Endodermal cell (in vitro differentiated cells): ENCODE measurements at regions not wholly inside any gene's neighbourhood (a gene's known extent, or its start where the extent isn't known, plus 50 kb on each side); places are given as distances from the start of the nearest gene placed in this dataset.
A peak's percentile ranks its signal among the peaks of the same experiment; 100 is the strongest.

ENCODE experiments used
- DNase-seq: peaks from one replicate; pipeline ENCODE4 v3.0.0-alpha.2; 2017
- H3K27ac ChIP-seq: 2 replicates; pipeline ENCODE4 v1.5.1; 2013; ENCODE audit warnings: mild to moderate bottlenecking, low read depth, low read length, moderate library complexity
- H3K27me3 ChIP-seq: 2 replicates; pipeline ENCODE4 v1.6.1; 2013; ENCODE audit warnings: mild to moderate bottlenecking, low read length, moderate library complexity; ENCODE audit not compliant: insufficient read depth, control insufficient read depth, poor library complexity, severe bottlenecking
- H3K36me3 ChIP-seq: 2 replicates; pipeline ENCODE4 v1.7.0; 2013; ENCODE audit warnings: mild to moderate bottlenecking, low read length, moderate library complexity; ENCODE audit not compliant: control insufficient read depth, insufficient read depth
- H3K4me1 ChIP-seq: one replicate; pipeline ENCODE4 v1.7.0; 2013; ENCODE audit warnings: low read length; ENCODE audit not compliant: control insufficient read depth, insufficient read depth
- H3K4me3 ChIP-seq: 2 replicates; pipeline ENCODE4 v1.5.1; 2013; ENCODE audit warnings: mild to moderate bottlenecking, low read length, moderate library complexity
- H3K9ac ChIP-seq: 2 replicates; pipeline ENCODE4 v1.6.1; 2013; ENCODE audit warnings: mild to moderate bottlenecking, low read length, moderate library complexity; ENCODE audit not compliant: poor library complexity, severe bottlenecking; ENCODE audit errors: extremely low read depth
- H3K9me3 ChIP-seq: 2 replicates; pipeline ENCODE4 v1.6.1; 2013; ENCODE audit warnings: mild to moderate bottlenecking, low read length, moderate library complexity; ENCODE audit not compliant: control insufficient read depth
- H3K27ac Mint-ChIP-seq: 2 replicates; pipeline ENCODE4 v1.8.0; 2020; ENCODE audit warnings: mixed read lengths
- H3K27me3 Mint-ChIP-seq: 2 replicates; pipeline ENCODE4 v1.8.0; 2021; ENCODE audit warnings: mild to moderate bottlenecking, mixed read lengths; ENCODE audit not compliant: insufficient read depth
- H3K36me3 Mint-ChIP-seq: 2 replicates; pipeline ENCODE4 v1.8.0; 2020; ENCODE audit warnings: low read depth, mixed read lengths
- H3K4me1 Mint-ChIP-seq: 2 replicates; pipeline ENCODE4 v1.8.0; 2020; ENCODE audit warnings: mixed read lengths
- H3K4me3 Mint-ChIP-seq: 2 replicates; pipeline ENCODE4 v1.8.0; 2020; ENCODE audit warnings: mild to moderate bottlenecking, moderate library complexity, mixed read lengths
- H3K9me3 Mint-ChIP-seq: 2 replicates; pipeline ENCODE4 v1.8.0; 2020; ENCODE audit warnings: mild to moderate bottlenecking, mixed read lengths
- CTCF ChIP-seq: fragments of 200-600 bp; sonication (generic); conservative IDR thresholded peaks from 2 replicates; pipeline ENCODE4 v1.5.0; 2021; ENCODE audit warnings: antibody characterized with exemption, mild to moderate bottlenecking
- WGBS, 2 experiments: methylation state at CpG; one replicate each; pipeline versions ENCODE4 v1.1.5 to v1.1.7; 2013; ENCODE audit warnings: missing lambda C conversion rate in 2 of 2, mixed read lengths in 1 of 2; ENCODE audit not compliant: insufficient coverage in 1 of 2, insufficient read length in 1 of 2; 5-methylcytosine and 5-hydroxymethylcytosine counted together

DNA sequence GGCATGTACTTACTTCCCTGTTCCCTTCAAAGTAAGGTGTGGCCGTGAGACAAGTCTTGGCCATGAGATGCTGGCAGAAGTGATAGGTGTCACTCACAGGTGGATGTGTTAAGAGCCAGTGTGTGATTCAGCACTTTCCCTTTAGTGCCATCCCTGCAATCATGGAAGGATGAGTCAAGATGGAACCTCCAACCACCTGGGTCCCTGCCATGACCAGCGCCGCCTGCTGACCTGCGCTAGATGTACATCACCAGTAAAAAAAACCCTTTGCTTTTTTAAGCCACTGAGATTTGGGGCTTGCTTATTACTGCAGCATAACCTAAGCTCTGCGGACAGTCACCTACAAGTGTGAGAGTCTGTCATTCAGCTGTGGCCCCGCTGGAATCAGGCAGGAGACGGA lies 71.7 kb downstream of the TOMM20 start:
- no peaks in the 10 kb centered on the region for H3K27me3 ChIP-seq
- Mint-ChIP-seq H3K9me3 (no peaks in the 10 kb centered on the region), H3K27ac (no peak overlapping the region), H3K36me3 (no peaks in the 10 kb centered on the region), H3K4me3 (no peak overlapping the region), H3K4me1 (peaks cover 18% of the 10 kb centered on the region), H3K27me3 (no peaks in the 10 kb centered on the region)
- WGBS, 2 experiments: 97 to 100% methylated on average over 5 to 7 of the region's 7 CpGs
- no peaks in the 10 kb centered on the region for H3K9me3 ChIP-seq
- DNase-seq: no peak
- H3K4me1 ChIP-seq: peaks cover 4% of the 10 kb centered on the region
- H3K4me3 ChIP-seq: no peak overlapping the region
- no peak overlapping the region for H3K9ac ChIP-seq
- no peaks in the 10 kb centered on the region for H3K36me3 ChIP-seq
- H3K27ac ChIP-seq: no peak overlapping the region
- peak; percentile 40 for TF ChIP-seq CTCF

DNA sequence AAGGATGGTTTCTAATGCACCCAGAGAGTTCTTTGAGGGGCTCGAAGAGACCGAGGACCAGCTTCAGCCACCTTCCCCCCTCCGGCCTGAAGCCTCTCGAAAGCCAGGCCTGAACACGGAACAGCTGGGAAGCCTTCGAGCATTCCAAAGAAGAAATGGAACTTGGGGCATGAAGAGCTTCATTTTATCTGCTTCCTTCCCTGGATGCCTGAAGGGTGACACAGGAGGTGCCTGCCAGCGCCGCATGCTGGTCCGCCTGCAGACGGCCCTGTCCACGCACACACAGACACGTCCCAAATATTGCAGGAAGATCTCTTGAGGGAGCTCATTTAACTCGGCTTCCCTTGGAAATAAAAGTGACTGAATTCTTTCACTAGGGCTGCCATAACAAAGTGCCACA lies 73.7 kb downstream of the TOMM20 start:
- WGBS, 2 experiments: 93 to 95% methylated on average over 13 of the region's 13 CpGs
- H3K27me3 ChIP-seq: no peaks in the 10 kb centered on the region
- Mint-ChIP-seq H3K9me3 (no peaks in the 10 kb centered on the region), H3K4me3 (no peak overlapping the region), H3K27ac (no peak overlapping the region), H3K36me3 (no peaks in the 10 kb centered on the region), H3K27me3 (no peaks in the 10 kb centered on the region), H3K4me1 (peaks cover under 1% of the 10 kb centered on the region)
- TF ChIP-seq CTCF: no peak
- H3K36me3 ChIP-seq: no peaks in the 10 kb centered on the region
- no peak overlapping the region for H3K9ac ChIP-seq
- no peak for DNase-seq
- no peak overlapping the region for H3K4me3 ChIP-seq
- H3K27ac ChIP-seq: no peak overlapping the region
- H3K9me3 ChIP-seq: no peaks in the 10 kb centered on the region
- H3K4me1 ChIP-seq: no peaks in the 10 kb centered on the region

GRCh38 chr1:235054466-235054865 lies 74.2 kb downstream of the TOMM20 start:
- Mint-ChIP-seq H3K27me3 (no peaks in the 10 kb centered on the region), H3K4me1 (no peaks in the 10 kb centered on the region), H3K9me3 (no peaks in the 10 kb centered on the region), H3K36me3 (no peaks in the 10 kb centered on the region), H3K4me3 (no peak overlapping the region), H3K27ac (no peak overlapping the region)
- H3K27ac ChIP-seq: no peak overlapping the region
- no peaks in the 10 kb centered on the region for H3K27me3 ChIP-seq
- H3K9me3 ChIP-seq: no peaks in the 10 kb centered on the region
- H3K4me1 ChIP-seq: no peaks in the 10 kb centered on the region
- 93 to 95% methylated on average over 11 of the region's 11 CpGs for WGBS, 2 experiments
- H3K36me3 ChIP-seq: no peaks in the 10 kb centered on the region
- no peak for TF ChIP-seq CTCF
- no peak overlapping the region for H3K4me3 ChIP-seq
- H3K9ac ChIP-seq: no peak overlapping the region
- no peak for DNase-seq
